HepG2 (cell line): ENCODE measurements at regions not wholly inside any gene's neighbourhood (a gene's known extent, or its start where the extent isn't known, plus 50 kb on each side); places are given as distances from the start of the nearest gene placed in this dataset.

Experiments used
- ATAC-seq: fragments of 200-7000 bp; cut with Tn5 transposase; 3 replicates; pipeline ENCODE4 v1.9.1; 2020; ENCODE audit warnings: mild to moderate bottlenecking, moderate library complexity
- BruUV-seq: library from RNA; stranded (reverse); fragments of 400-500 nt; replicated peaks from 2 replicates; lab custom pipeline; 2021; lab: Mats Ljungman, UMichigan
- CTCF ChIA-PET: fragments of 300-600 bp; formaldehyde crosslinking; extraction: SDS; loops from one replicate; lab custom pipeline; 2021; ENCODE audit warnings: low total read pairs, inconsistent platforms, low intra/inter-chr PET ratio; lab: Yijun Ruan, JAX
- POLR2A ChIA-PET: fragments of 350-600 bp; sonication (Branson Sonifier 250); formaldehyde crosslinking; loops from one replicate; lab custom pipeline; 2020; ENCODE audit warnings: antibody characterized with exemption, inconsistent platforms; lab: Yijun Ruan, JAX
- DNase-seq: peaks from one replicate; pipeline ENCODE4 v3.0.0-alpha.2; 2015; ENCODE audit warnings: low spot score
- FAIRE-seq: peaks from 3 replicates; lab custom pipeline; 2011; peaks lifted over from hg19 to GRCh38; lab: Jason Lieb, UNC
- H2AFZ ChIP-seq: one replicate; pipeline ENCODE4 v1.6.1; 2011; ENCODE audit warnings: low read length, inconsistent platforms
- H3K27ac ChIP-seq: fragments of 300-600 bp; 3 replicates; pipeline ENCODE4 v1.8.0; 2011; ENCODE audit warnings: mixed run types, mild to moderate bottlenecking, mixed read lengths, low read length, inconsistent platforms; ENCODE audit not compliant: insufficient read depth; ENCODE audit errors: extremely low read length
- H3K27me3 ChIP-seq, 2 experiments: fragments of 200-600 bp in 1 of 2; 2 replicates in 1 of 2; 3 replicates in 1 of 2; pipeline versions ENCODE4 v1.6.0 to v1.8.0; 2011; ENCODE audit warnings: low read length in 2 of 2, mild to moderate bottlenecking in 2 of 2, moderate library complexity in 2 of 2, inconsistent platforms in 1 of 2; ENCODE audit not compliant: insufficient read depth in 2 of 2, control insufficient read depth in 1 of 2
- H3K36me3 ChIP-seq, 2 experiments: fragments of 200-600 bp in 1 of 2; replicated peaks in 1 of 2; 2 replicates in 1 of 2; 3 replicates in 1 of 2; pipeline versions ENCODE4 v1.5.1 to v1.8.0; 2011; ENCODE audit warnings: low read length in 2 of 2, inconsistent platforms in 1 of 2; ENCODE audit not compliant: insufficient read depth in 2 of 2, control insufficient read depth in 1 of 2
- H3K4me1 ChIP-seq: 2 replicates; pipeline ENCODE4 v1.5.1; 2012; ENCODE audit warnings: low read length, inconsistent platforms; ENCODE audit not compliant: insufficient read depth
- H3K4me2 ChIP-seq: 2 replicates; pipeline ENCODE4 v1.6.0; 2011; ENCODE audit warnings: low read depth, low read length, inconsistent platforms
- H3K4me3 ChIP-seq, 3 experiments: fragments of 200-600 bp in 1 of 3; sonication (generic), shearing (Covaris generic) in 1 of 3; replicated peaks in 1 of 3; 2 replicates each; pipeline ENCODE4 v1.5.1; 2011 to 2016; ENCODE audit warnings: low read length in 3 of 3, inconsistent platforms in 2 of 3, low read depth in 2 of 3, mild to moderate bottlenecking in 2 of 3, control low read depth in 1 of 3, mixed read lengths in 1 of 3; ENCODE audit not compliant: insufficient read depth in 1 of 3
- H3K79me2 ChIP-seq: one replicate; pipeline ENCODE4 v1.6.1; 2011; ENCODE audit warnings: low read length, inconsistent platforms; ENCODE audit not compliant: insufficient read depth
- H3K9ac ChIP-seq: 2 replicates; pipeline ENCODE4 v1.6.0; 2011; ENCODE audit warnings: mild to moderate bottlenecking, low read depth, low read length, inconsistent platforms; ENCODE audit not compliant: insufficient read depth
- H3K9me3 ChIP-seq: 2 replicates; pipeline ENCODE4 v1.5.1; 2012; ENCODE audit warnings: mild to moderate bottlenecking, low read length
- H4K20me1 ChIP-seq: 2 replicates; pipeline ENCODE4 v1.6.0; 2011; ENCODE audit warnings: inconsistent platforms, mild to moderate bottlenecking, low read length, moderate library complexity; ENCODE audit not compliant: insufficient read depth
- AHR ChIP-seq: IDR thresholded peaks from 2 replicates; pipeline ENCODE4 v1.6.1; 2018; ENCODE audit warnings: missing genetic modification reagents, missing compliant biosample characterization
- DDIT3 ChIP-seq: sonication (generic); formaldehyde crosslinking; IDR thresholded peaks from 2 replicates; pipeline ENCODE4 v1.4.0; 2020; ENCODE audit warnings: mild to moderate bottlenecking, missing genetic modification reagents
- ESRRA ChIP-seq: sonication (generic); formaldehyde crosslinking; IDR thresholded peaks from 2 replicates; pipeline ENCODE4 v1.5.1; 2020; ENCODE audit warnings: mild to moderate bottlenecking, low read depth, missing genetic modification reagents
- HOMEZ ChIP-seq: IDR thresholded peaks from 2 replicates; pipeline ENCODE4 v1.6.1; 2016; ENCODE audit warnings: low read depth
- POGK ChIP-seq: sonication (generic); formaldehyde crosslinking; conservative IDR thresholded peaks from 2 replicates; pipeline ENCODE4 v1.8.0; 2022; ENCODE audit warnings: mild to moderate bottlenecking, moderate library complexity, missing genetic modification reagents
- PRDM15 ChIP-seq: sonication (generic); formaldehyde crosslinking; IDR thresholded peaks from 2 replicates; pipeline ENCODE4 v1.4.0; 2020; ENCODE audit warnings: missing genetic modification reagents
- SNRNP70 ChIP-seq: fragments of 200-400 bp; formaldehyde crosslinking; IDR thresholded peaks from 2 replicates; pipeline ENCODE4 v1.6.1; 2017; ENCODE audit warnings: mild to moderate bottlenecking, low read depth, low read length, moderate library complexity
- ZNF253 ChIP-seq: sonication (generic); formaldehyde crosslinking; IDR thresholded peaks from 2 replicates; pipeline ENCODE4 v1.8.0; 2022; ENCODE audit warnings: mild to moderate bottlenecking, missing genetic modification reagents, borderline replicate concordance
- ZNF280D ChIP-seq: sonication (generic); formaldehyde crosslinking; IDR thresholded peaks from 2 replicates; pipeline ENCODE4 v1.5.1; 2020; ENCODE audit warnings: mild to moderate bottlenecking, missing genetic modification reagents
- ZNF333 ChIP-seq: sonication (generic); formaldehyde crosslinking; IDR thresholded peaks from 2 replicates; pipeline ENCODE4 v1.4.0; 2020; ENCODE audit warnings: mild to moderate bottlenecking, missing genetic modification reagents, borderline replicate concordance
- ZNF792 ChIP-seq: IDR thresholded peaks from 2 replicates; pipeline ENCODE4 v1.6.1; 2016
- WGBS: methylation state at CpG from one replicate; pipeline ENCODE4 v1.1.6; 2017; ENCODE audit warnings: low lambda C conversion rate; 5-methylcytosine and 5-hydroxymethylcytosine counted together
- in situ Hi-C: cut with HindIII; loops from 2 replicates; pipeline ENCODE4 v1.10.0; 2017; ENCODE audit warnings: low pct_unique_long_range_greater_than_20kb; ENCODE audit not compliant: extremely low pct_ligation_motif_present
- intact Hi-C: fragments of 100-400 bp; cut with micrococcal nuclease; formaldehyde crosslinking; loops from one replicate; pipeline ENCODE4 v1.10.0; 2022; ENCODE audit not compliant: unreplicated experiment
- TF ChIP-seq, protein P1 (sequence below): sonication (generic); formaldehyde crosslinking; IDR thresholded peaks from 2 replicates; pipeline ENCODE4 v1.9.0; 2021; ENCODE audit warnings: missing genetic modification reagents, borderline replicate concordance

GRCh38 chr20:39398656-39399055 is 436.5 kb downstream of the DHX35 start:
- ATAC-seq (no peak), FAIRE-seq (no peak), DNase-seq (no peak)
- no TSS peak for BruUV-seq
- Histone ChIP-seq H3K9me3 (no peaks in the 10 kb centered on the region), H3K27ac (no peak overlapping the region), H3K4me3 (no peak overlapping the region), H3K4me2 (no peak overlapping the region), H3K4me1 (no peaks in the 10 kb centered on the region), H2AFZ (no peak overlapping the region), H4K20me1 (no peaks in the 10 kb centered on the region), H3K9ac (no peak overlapping the region), H3K36me3 (no peaks in the 10 kb centered on the region), H3K27me3 (no peaks in the 10 kb centered on the region), H3K79me2 (no peaks in the 10 kb centered on the region)
- POLR2A ChIA-PET: no interaction called here
- intact Hi-C loops: no loop called here
- WGBS: 0% methylated on average over 2 of the region's 2 CpGs
- in situ Hi-C loops: no loop called here
- CTCF ChIA-PET: no interaction called here
- no peak for TF ChIP-seq AHR
- no peak for TF ChIP-seq ZNF253 (CRISPR knock-in tag)
- TF ChIP-seq SNRNP70: no peak
- TF ChIP-seq PRDM15: no peak
- no peak for TF ChIP-seq ZNF280D (CRISPR knock-in tag)
- no peak for TF ChIP-seq POGK
- no peak for TF ChIP-seq HOMEZ (CRISPR knock-in tag)
- no peak for TF ChIP-seq ZNF333 (CRISPR knock-in tag)
- TF ChIP-seq, protein P1, sequence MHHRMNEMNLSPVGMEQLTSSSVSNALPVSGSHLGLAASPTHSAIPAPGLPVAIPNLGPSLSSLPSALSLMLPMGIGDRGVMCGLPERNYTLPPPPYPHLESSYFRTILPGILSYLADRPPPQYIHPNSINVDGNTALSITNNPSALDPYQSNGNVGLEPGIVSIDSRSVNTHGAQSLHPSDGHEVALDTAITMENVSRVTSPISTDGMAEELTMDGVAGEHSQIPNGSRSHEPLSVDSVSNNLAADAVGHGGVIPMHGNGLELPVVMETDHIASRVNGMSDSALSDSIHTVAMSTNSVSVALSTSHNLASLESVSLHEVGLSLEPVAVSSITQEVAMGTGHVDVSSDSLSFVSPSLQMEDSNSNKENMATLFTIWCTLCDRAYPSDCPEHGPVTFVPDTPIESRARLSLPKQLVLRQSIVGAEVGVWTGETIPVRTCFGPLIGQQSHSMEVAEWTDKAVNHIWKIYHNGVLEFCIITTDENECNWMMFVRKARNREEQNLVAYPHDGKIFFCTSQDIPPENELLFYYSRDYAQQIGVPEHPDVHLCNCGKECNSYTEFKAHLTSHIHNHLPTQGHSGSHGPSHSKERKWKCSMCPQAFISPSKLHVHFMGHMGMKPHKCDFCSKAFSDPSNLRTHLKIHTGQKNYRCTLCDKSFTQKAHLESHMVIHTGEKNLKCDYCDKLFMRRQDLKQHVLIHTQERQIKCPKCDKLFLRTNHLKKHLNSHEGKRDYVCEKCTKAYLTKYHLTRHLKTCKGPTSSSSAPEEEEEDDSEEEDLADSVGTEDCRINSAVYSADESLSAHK (CRISPR knock-in tag): no peak
- no peak for TF ChIP-seq ESRRA (CRISPR knock-in tag)
- TF ChIP-seq ZNF792 (CRISPR knock-in tag): no peak
- no peak for TF ChIP-seq DDIT3 (CRISPR knock-in tag)
